DND-41 (cell line): ENCODE measurements at regions not wholly inside any gene's neighbourhood (a gene's known extent, or its start where the extent isn't known, plus 50 kb on each side); places are given as distances from the start of the nearest gene placed in this dataset.
"Not testable (repeated sequence)": the region's sequence is repeated elsewhere in the genome, so short reads cannot be mapped to it uniquely, and the experiment has no call there.

Experiments used
- ATAC-seq: fragments of 200-7000 bp; cut with Tn5 transposase; 3 replicates; pipeline ENCODE4 v1.9.1; 2021; ENCODE audit warnings: low read depth; ENCODE audit not compliant: insufficient read depth
- DNase-seq: peaks from one replicate; pipeline ENCODE4 v3.0.0-alpha.2; 2020
- H2AFZ ChIP-seq: 2 replicates; pipeline ENCODE4 v1.6.0; 2012; ENCODE audit warnings: low read depth, low read length
- H3K27ac ChIP-seq: 2 replicates; pipeline ENCODE4 v1.5.1; 2012; ENCODE audit warnings: low read length, inconsistent platforms
- H3K27me3 ChIP-seq: fragments of 200-600 bp; sonication (generic); 2 replicates; pipeline ENCODE4 v1.6.0; 2012; ENCODE audit warnings: low read length, mild to moderate bottlenecking, inconsistent platforms; ENCODE audit not compliant: insufficient read depth, poor library complexity
- H3K36me3 ChIP-seq: 2 replicates; pipeline ENCODE4 v1.5.1; 2012; ENCODE audit warnings: low read length, inconsistent platforms; ENCODE audit not compliant: insufficient read depth
- H3K4me1 ChIP-seq: 2 replicates; pipeline ENCODE4 v1.5.1; 2012; ENCODE audit warnings: mild to moderate bottlenecking, low read length; ENCODE audit not compliant: insufficient read depth
- H3K4me2 ChIP-seq: 2 replicates; pipeline ENCODE4 v1.6.0; 2012; ENCODE audit warnings: mild to moderate bottlenecking, moderate library complexity, low read length, inconsistent platforms; ENCODE audit not compliant: insufficient read depth
- H3K4me3 ChIP-seq, 2 experiments: fragments of 200-600 bp in 1 of 2; shearing (Covaris generic) in 1 of 2; 2 replicates each; pipeline ENCODE4 v1.5.1; 2012 to 2016; ENCODE audit warnings: inconsistent platforms in 2 of 2, low read length in 2 of 2, mild to moderate bottlenecking in 2 of 2, low read depth in 1 of 2, moderate library complexity in 1 of 2
- H3K79me2 ChIP-seq: 2 replicates; pipeline ENCODE4 v1.6.0; 2012; ENCODE audit warnings: low read length, inconsistent platforms; ENCODE audit not compliant: insufficient read depth
- H3K9ac ChIP-seq: 2 replicates; pipeline ENCODE4 v1.6.0; 2012; ENCODE audit warnings: low read depth, mild to moderate bottlenecking, inconsistent platforms, low read length, moderate library complexity
- H3K9me3 ChIP-seq: 2 replicates; pipeline ENCODE4 v1.5.1; 2012; ENCODE audit warnings: low read length, moderate library complexity, mild to moderate bottlenecking, inconsistent platforms; ENCODE audit not compliant: insufficient read depth, severe bottlenecking
- H4K20me1 ChIP-seq: 2 replicates; pipeline ENCODE4 v1.6.0; 2012; ENCODE audit warnings: low read length; ENCODE audit not compliant: insufficient read depth
- CTCF ChIP-seq: IDR thresholded peaks from 2 replicates; pipeline ENCODE4 v1.5.1; 2012; ENCODE audit warnings: borderline replicate concordance, low read length, moderate library complexity, mild to moderate bottlenecking; ENCODE audit not compliant: poor library complexity, severe bottlenecking; ENCODE audit errors: extremely low read depth
- EZH2 ChIP-seq: IDR thresholded peaks from 3 replicates; pipeline ENCODE4 v1.6.1; 2012; ENCODE audit warnings: borderline replicate concordance, low read depth, mild to moderate bottlenecking, moderate library complexity, low read length, inconsistent platforms; ENCODE audit not compliant: severe bottlenecking

DNA sequence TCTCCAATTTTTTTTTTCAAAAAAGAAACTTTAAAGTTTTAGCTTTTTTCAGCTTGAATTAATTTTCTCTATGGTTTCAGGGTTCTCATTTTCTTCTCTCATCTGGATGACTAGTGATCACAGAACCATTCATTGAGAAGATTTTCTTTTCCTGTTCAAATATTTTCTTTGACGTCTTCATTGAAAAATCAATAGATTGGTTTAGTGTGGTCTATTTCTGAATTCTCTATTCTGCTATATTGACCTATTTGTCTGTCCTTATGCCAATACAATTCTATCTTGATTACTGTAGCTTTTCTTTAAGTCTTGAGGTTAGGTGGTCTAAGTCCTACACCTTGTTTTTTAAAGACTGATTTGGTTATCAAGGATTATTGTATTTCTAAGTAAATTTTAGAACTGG lies 150.2 kb upstream of the MAN1A1 start:
- ATAC-seq, result no peak
- Histone ChIP-seq H3K79me2 (no peaks in the 10 kb centered on the region), H3K4me1 (no peaks in the 10 kb centered on the region)

DNA sequence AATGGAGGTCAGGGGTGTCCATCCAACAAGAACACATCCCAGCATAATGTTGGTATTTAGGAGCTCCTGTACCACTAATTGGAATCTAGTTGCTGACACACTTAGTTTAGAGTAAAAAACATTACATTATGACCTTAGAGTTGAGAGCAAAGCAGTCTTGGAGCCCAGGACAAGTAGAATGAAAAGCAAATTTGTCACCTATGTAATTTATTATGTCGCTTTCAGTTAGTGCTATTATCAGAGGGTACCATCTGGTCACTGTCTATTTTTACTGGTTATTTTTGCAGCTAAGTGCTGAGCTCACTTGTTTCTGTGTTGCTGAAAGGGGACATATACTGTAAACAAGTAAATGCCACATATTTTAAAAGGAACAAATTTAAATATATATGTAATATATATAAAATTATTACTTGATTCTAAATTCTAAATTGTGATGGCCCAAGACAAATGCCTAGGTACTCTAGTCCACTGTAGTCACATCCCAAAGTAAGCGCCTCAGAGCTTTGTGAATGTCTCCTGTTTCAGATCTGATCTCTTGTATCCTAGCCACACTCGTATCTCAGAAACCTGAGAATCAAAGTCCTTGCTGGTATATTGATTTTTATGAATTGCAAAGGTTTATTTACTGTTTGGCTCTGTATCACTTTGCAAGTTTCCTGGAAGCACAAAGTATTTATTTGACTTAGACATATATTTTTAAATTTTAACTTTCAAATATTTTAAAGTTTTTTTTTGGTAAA lies 148.6 kb upstream of the MAN1A1 start:
- TF ChIP-seq EZH2 (no peak), CTCF (no peak)
- H3K4me3 ChIP-seq, result no peak overlapping the region
- H3K4me2 ChIP-seq, result no peak overlapping the region
- no peaks in the 10 kb centered on the region for H3K36me3 ChIP-seq
- H2AFZ ChIP-seq, result no peak overlapping the region
- no peaks in the 10 kb centered on the region for H4K20me1 ChIP-seq
- DNase-seq, result no peak
- H3K79me2 ChIP-seq, result no peaks in the 10 kb centered on the region
- no peak overlapping the region for H3K9ac ChIP-seq
- H3K4me1 ChIP-seq, result no peaks in the 10 kb centered on the region
- no peak for ATAC-seq
- no peaks in the 10 kb centered on the region for H3K27me3 ChIP-seq
- no peaks in the 10 kb centered on the region for H3K9me3 ChIP-seq
- no peak overlapping the region for H3K27ac ChIP-seq

More for the DNA sequence above, 150.2 kb upstream of the MAN1A1 start:
- no peaks in the 10 kb centered on the region for H3K27me3 ChIP-seq
- DNase-seq, result no peak
- H4K20me1 ChIP-seq, result no peaks in the 10 kb centered on the region
- TF ChIP-seq CTCF, result no peak
- TF ChIP-seq EZH2, result no peak
- no peak overlapping the region for H3K4me3 ChIP-seq
- H3K9ac ChIP-seq, result no peak overlapping the region
- H3K9me3 ChIP-seq, result no peaks in the 10 kb centered on the region
- no peaks in the 10 kb centered on the region for H3K36me3 ChIP-seq
- no peak overlapping the region for H2AFZ ChIP-seq
- H3K4me2 ChIP-seq, result no peak overlapping the region
- H3K27ac ChIP-seq, result no peak overlapping the region

GRCh38 chr6:119495230-119495683 lies 145.7 kb upstream of the MAN1A1 start:
- Histone ChIP-seq H3K36me3 (no peaks in the 10 kb centered on the region), H3K9ac (no peak overlapping the region), H4K20me1 (no peaks in the 10 kb centered on the region), H3K27me3 (no peaks in the 10 kb centered on the region), H3K4me1 (no peaks in the 10 kb centered on the region), H3K4me3 (no peak overlapping the region), H3K4me2 (no peak overlapping the region), H2AFZ (no peak overlapping the region), H3K9me3 (no peaks in the 10 kb centered on the region), H3K79me2 (no peaks in the 10 kb centered on the region), H3K27ac (no peak overlapping the region)
- DNase-seq, result no peak
- ATAC-seq, result no peak
- no peak for TF ChIP-seq CTCF

DNA sequence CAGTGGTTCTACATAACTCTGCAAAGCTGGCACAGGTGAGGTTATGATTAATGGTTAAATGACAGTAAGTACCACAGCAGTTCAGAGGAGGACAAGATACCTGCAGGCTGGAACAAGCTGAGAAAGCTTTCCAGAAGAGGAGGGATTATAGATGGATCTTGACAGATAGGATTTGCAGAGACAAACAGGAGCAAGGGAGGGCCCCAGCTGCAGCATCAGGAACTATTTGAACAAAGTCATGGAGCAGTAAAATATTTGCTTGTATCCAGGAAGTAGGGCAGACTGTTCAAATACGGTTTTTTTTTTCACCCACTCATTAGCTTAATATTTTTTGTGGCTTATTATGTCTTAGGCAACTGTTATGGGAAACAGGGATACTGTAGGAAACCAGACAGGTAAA lies 144.4 kb upstream of the MAN1A1 start:
- Histone ChIP-seq H3K27me3 (no peaks in the 10 kb centered on the region), H3K4me3 (no peak overlapping the region), H3K79me2 (no peaks in the 10 kb centered on the region), H3K9me3 (no peaks in the 10 kb centered on the region), H3K36me3 (no peaks in the 10 kb centered on the region), H4K20me1 (no peaks in the 10 kb centered on the region), H2AFZ (peak overlapping the region; percentile 24; the same call in 1 of the 2 replicates), H3K9ac (no peak overlapping the region), H3K4me2 (no peak overlapping the region), H3K27ac (no peak overlapping the region), H3K4me1 (no peaks in the 10 kb centered on the region)
- DNase-seq, result no peak
- ATAC-seq, result no peak
- TF ChIP-seq CTCF (no peak), EZH2 (no peak)

GRCh38 chr6:119491112-119491511 lies 141.6 kb upstream of the MAN1A1 start:
- H3K4me1 ChIP-seq, H3K4me3 ChIP-seq, H2AFZ ChIP-seq, H3K9me3 ChIP-seq, ATAC-seq, H4K20me1 ChIP-seq, DNase-seq, H3K79me2 ChIP-seq, H3K9ac ChIP-seq, H3K36me3 ChIP-seq, H3K27me3 ChIP-seq, H3K27ac ChIP-seq, H3K4me2 ChIP-seq: not testable (repeated sequence)
